ENCODE measurements at regions not wholly inside any gene's neighbourhood (a gene's known extent, or its start where the extent isn't known, plus 50 kb on each side); places are given as distances from the start of the nearest gene placed in this dataset.
A peak's percentile ranks its signal among the peaks of the same experiment; 100 is the strongest.

DNA sequence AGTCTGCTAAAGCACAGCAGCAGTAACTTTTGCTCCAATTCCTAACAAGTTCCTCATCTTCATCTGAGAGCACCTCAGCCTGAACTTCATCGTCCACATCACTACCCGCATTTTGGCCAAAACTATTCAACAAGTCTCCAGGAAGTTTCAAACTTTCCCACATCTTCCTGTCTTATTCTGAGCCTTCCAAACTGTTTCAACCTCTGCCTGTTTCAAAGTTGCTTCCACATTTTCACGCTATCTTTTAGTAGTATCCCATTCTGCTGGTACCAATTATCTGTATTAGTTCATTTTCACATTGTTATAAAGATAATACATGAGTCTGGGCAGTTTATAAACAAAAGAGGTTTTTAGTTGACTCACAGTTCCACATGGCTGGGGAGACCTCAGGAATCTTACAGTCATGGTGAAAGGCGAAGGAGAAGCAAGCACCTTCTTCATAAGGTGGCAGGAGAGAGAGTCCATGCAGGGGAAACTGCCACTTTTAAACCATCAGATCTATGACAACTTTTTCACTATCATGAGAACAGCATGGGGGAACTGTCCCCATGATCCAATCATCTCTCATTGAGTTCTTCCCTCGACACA lies 99.4 kb upstream of the GRIK2 start:
- H3K4me2 ChIP-seq (ENCODE audit: low read length), result no peak overlapping the region
- peaks cover 4% of the 10 kb centered on the region for H3K9me3 Mint-ChIP-seq (ENCODE audit: unreplicated experiment)

DNA sequence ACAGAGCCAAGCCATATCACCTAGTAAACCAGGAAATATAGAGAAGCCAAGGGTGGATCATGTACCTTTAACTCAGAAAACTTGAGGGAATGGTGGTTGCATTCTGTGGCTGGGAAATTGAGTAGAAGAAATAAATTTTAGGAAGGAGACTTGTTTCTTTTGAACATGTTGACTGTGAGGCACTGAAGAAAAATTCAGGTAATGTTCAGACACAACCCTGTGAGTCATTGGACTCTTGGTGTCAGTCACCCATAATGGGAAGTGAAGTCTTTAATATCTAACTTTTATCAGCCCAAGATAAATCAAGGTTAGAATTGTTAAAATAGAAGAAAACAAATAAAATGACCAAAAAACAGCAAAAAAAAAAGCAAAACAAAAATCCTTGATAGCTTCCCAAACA lies 98.8 kb upstream of the GRIK2 start:
- Histone ChIP-seq H3K4me1 (ENCODE audit: insufficient read depth, low read length) (no peaks in the 10 kb centered on the region), H4K20me1 (ENCODE audit: insufficient read depth, low read length) (no peaks in the 10 kb centered on the region), H2AFZ (ENCODE audit: low read depth, low read length) (no peak overlapping the region), H3K27ac (ENCODE audit: low read depth, low read length) (no peak overlapping the region), H3K4me2 (ENCODE audit: low read length) (no peak overlapping the region), H3K36me3 (ENCODE audit: insufficient read depth, low read length) (no peaks in the 10 kb centered on the region), H3K27me3 (ENCODE audit: insufficient read depth, low read length) (no peaks in the 10 kb centered on the region), H3K9ac (ENCODE audit: low read length) (no peak overlapping the region), H3K9me3 (ENCODE audit: insufficient read depth, low read depth, low read length) (peaks cover 2% of the 10 kb centered on the region), H3K4me3 (ENCODE audit: insufficient read depth, low read depth, low read length) (no peak overlapping the region), H3K79me2 (ENCODE audit: insufficient read depth, low read length) (no peaks in the 10 kb centered on the region)
- TF ChIP-seq, protein P1, sequence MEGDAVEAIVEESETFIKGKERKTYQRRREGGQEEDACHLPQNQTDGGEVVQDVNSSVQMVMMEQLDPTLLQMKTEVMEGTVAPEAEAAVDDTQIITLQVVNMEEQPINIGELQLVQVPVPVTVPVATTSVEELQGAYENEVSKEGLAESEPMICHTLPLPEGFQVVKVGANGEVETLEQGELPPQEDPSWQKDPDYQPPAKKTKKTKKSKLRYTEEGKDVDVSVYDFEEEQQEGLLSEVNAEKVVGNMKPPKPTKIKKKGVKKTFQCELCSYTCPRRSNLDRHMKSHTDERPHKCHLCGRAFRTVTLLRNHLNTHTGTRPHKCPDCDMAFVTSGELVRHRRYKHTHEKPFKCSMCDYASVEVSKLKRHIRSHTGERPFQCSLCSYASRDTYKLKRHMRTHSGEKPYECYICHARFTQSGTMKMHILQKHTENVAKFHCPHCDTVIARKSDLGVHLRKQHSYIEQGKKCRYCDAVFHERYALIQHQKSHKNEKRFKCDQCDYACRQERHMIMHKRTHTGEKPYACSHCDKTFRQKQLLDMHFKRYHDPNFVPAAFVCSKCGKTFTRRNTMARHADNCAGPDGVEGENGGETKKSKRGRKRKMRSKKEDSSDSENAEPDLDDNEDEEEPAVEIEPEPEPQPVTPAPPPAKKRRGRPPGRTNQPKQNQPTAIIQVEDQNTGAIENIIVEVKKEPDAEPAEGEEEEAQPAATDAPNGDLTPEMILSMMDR (IDR thresholded peaks at IDR 0.05; ENCODE audit: insufficient read depth, low read depth, low read length), result no peak
- no peak for TF ChIP-seq EZH2 (IDR thresholded peaks at IDR 0.05; ENCODE audit: insufficient read depth, low read length)
- Mint-ChIP-seq H3K27ac (ENCODE audit: unreplicated experiment) (no peak overlapping the region), H3K36me3 (ENCODE audit: low read depth, unreplicated experiment) (no peaks in the 10 kb centered on the region), H3K4me1 (ENCODE audit: low read depth, unreplicated experiment) (peaks cover 2% of the 10 kb centered on the region), H3K9me3 (ENCODE audit: unreplicated experiment) (peaks cover 4% of the 10 kb centered on the region), H3K27me3 (ENCODE audit: low read depth, unreplicated experiment) (no peaks in the 10 kb centered on the region), H3K4me3 (ENCODE audit: unreplicated experiment) (no peak overlapping the region)
- FAIRE-seq, result no peak
- peak; percentile 38 for DNase-seq (ENCODE audit: low read depth)

More for the DNA sequence above, 99.4 kb upstream of the GRIK2 start:
- no peaks in the 10 kb centered on the region for H4K20me1 ChIP-seq (ENCODE audit: insufficient read depth, low read length)
- Mint-ChIP-seq H3K27me3 (ENCODE audit: low read depth, unreplicated experiment) (no peaks in the 10 kb centered on the region), H3K4me1 (ENCODE audit: low read depth, unreplicated experiment) (peaks cover 2% of the 10 kb centered on the region), H3K27ac (ENCODE audit: unreplicated experiment) (no peak overlapping the region), H3K4me3 (ENCODE audit: unreplicated experiment) (no peak overlapping the region), H3K36me3 (ENCODE audit: low read depth, unreplicated experiment) (no peaks in the 10 kb centered on the region)
- H3K27me3 ChIP-seq (ENCODE audit: insufficient read depth, low read length), result no peaks in the 10 kb centered on the region
- no peak for FAIRE-seq
- H3K4me1 ChIP-seq (ENCODE audit: insufficient read depth, low read length), result no peaks in the 10 kb centered on the region
- TF ChIP-seq, protein P1 (IDR thresholded peaks at IDR 0.05; ENCODE audit: insufficient read depth, low read depth, low read length), result no peak
- TF ChIP-seq EZH2 (IDR thresholded peaks at IDR 0.05; ENCODE audit: insufficient read depth, low read length), result no peak
- no peak overlapping the region for H2AFZ ChIP-seq (ENCODE audit: low read depth, low read length)
- no peak overlapping the region for H3K9ac ChIP-seq (ENCODE audit: low read length)
- H3K79me2 ChIP-seq (ENCODE audit: insufficient read depth, low read length), result no peaks in the 10 kb centered on the region
- H3K27ac ChIP-seq (ENCODE audit: low read depth, low read length), result no peak overlapping the region
- H3K4me3 ChIP-seq (ENCODE audit: insufficient read depth, low read depth, low read length), result no peak overlapping the region
- no peaks in the 10 kb centered on the region for H3K36me3 ChIP-seq (ENCODE audit: insufficient read depth, low read length)
- H3K9me3 ChIP-seq (ENCODE audit: insufficient read depth, low read depth, low read length), result peaks cover 2% of the 10 kb centered on the region
- peak; percentile 2 for DNase-seq (ENCODE audit: low read depth)

DNA sequence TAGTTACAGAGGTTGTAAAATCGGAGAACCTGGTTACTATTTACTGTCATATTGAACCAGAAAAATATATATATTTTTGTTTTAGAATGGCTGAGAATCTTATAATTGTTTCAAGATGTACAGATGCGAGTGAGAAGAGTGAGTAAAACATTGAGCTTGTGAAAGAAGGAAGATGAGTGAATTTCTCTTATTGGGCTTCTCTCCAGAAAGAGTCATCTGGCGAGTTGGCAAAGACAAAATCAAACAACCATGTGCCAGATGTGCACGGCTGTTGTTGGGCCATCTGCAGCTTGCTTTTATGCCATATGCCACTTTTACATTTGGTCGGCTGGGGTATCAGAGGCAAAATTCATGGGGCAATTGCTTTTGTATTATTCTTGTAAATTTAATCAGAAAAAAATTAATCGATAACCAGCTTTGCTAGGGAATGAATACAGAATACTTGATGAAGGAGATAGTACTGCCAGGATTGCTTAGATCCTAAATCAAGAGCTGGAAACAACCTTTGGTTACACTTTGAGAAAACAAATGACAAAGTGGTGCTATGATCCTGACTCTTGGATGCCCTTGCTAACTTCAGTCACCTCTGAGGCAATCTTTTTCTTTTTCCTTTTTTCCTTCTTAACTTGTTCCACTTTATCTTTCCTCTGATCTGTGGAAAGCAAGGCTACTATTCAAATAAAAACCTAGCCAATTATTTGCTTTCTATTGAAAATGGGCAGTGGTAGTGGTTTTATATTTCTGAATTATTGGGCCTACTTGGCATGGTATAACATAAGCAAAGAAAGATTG lies 97.1 kb upstream of the GRIK2 start:
- Histone ChIP-seq H3K36me3 (ENCODE audit: insufficient read depth, low read length) (no peaks in the 10 kb centered on the region), H3K9me3 (ENCODE audit: insufficient read depth, low read depth, low read length) (peaks cover 2% of the 10 kb centered on the region), H3K27me3 (ENCODE audit: insufficient read depth, low read length) (no peaks in the 10 kb centered on the region), H3K9ac (ENCODE audit: low read length) (no peak overlapping the region), H2AFZ (ENCODE audit: low read depth, low read length) (no peak overlapping the region), H4K20me1 (ENCODE audit: insufficient read depth, low read length) (no peaks in the 10 kb centered on the region), H3K4me2 (ENCODE audit: low read length) (no peak overlapping the region), H3K4me1 (ENCODE audit: insufficient read depth, low read length) (no peaks in the 10 kb centered on the region), H3K27ac (ENCODE audit: low read depth, low read length) (no peak overlapping the region), H3K4me3 (ENCODE audit: insufficient read depth, low read depth, low read length) (no peak overlapping the region), H3K79me2 (ENCODE audit: insufficient read depth, low read length) (no peaks in the 10 kb centered on the region)
- Mint-ChIP-seq H3K27me3 (ENCODE audit: low read depth, unreplicated experiment) (no peaks in the 10 kb centered on the region), H3K36me3 (ENCODE audit: low read depth, unreplicated experiment) (no peaks in the 10 kb centered on the region), H3K4me1 (ENCODE audit: low read depth, unreplicated experiment) (peaks cover 2% of the 10 kb centered on the region), H3K4me3 (ENCODE audit: unreplicated experiment) (no peak overlapping the region), H3K9me3 (ENCODE audit: unreplicated experiment) (peaks cover 4% of the 10 kb centered on the region), H3K27ac (ENCODE audit: unreplicated experiment) (no peak overlapping the region)
- FAIRE-seq (no peak), DNase-seq (ENCODE audit: low read depth) (peak; percentile 6)
- TF ChIP-seq, protein P1 (IDR thresholded peaks at IDR 0.05; ENCODE audit: insufficient read depth, low read depth, low read length), result no peak
- no peak for TF ChIP-seq EZH2 (IDR thresholded peaks at IDR 0.05; ENCODE audit: insufficient read depth, low read length)
